HG03354 (cell line): ENCODE measurements at regions not wholly inside any gene's neighbourhood (a gene's known extent, or its start where the extent isn't known, plus 50 kb on each side); places are given as distances from the start of the nearest gene placed in this dataset.
"Not testable (repeated sequence)": the region's sequence is repeated elsewhere in the genome, so short reads cannot be mapped to it uniquely, and the experiment has no call there.

Source experiments
- ATAC-seq: cut with Tn5 transposase; IDR thresholded peaks from one replicate; pipeline ENCODE4 v1.9.1; 2021; ENCODE audit warnings: mild to moderate bottlenecking; ENCODE audit not compliant: unreplicated experiment, poor library complexity, severe bottlenecking

DNA sequence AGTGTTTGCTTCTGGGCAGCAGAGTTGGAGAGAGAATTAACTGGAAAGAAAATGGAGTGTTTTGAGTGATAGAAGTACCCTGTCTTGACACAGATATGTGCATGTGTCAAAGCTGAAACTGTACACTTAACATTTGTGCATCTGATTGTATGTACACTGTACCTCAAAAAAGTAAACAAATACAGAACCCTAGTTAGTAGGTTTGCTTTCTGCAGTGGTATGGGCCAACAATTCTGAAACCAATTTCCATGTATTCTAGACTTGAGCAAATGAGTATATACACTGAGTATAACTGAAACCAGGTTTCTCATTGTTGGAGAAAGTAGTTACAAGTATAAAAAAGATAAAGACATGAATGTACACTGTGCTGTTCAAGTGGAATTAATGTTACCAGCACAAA is 52.4 kb downstream of the ELAPOR2 start:
- no peak for ATAC-seq

DNA sequence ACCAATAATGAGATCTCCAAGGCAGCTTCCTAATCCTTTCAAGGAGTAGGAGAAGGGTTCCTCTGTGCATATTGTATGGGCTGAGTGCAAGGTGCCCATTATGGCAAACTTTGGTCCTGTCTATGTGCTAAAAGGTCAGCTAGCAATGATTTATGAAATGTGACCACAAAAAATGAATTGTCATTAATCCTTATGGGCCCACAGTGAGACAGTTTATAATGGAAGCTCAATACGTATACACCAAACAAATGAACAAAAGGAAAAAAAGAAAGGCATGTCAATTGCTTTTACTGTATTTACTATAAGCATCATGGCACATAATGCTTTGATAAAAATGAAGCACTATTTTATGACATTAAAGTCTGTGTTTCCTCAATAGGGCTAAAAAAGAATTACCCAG is 54.5 kb downstream of the ELAPOR2 start:
- no peak for ATAC-seq

DNA sequence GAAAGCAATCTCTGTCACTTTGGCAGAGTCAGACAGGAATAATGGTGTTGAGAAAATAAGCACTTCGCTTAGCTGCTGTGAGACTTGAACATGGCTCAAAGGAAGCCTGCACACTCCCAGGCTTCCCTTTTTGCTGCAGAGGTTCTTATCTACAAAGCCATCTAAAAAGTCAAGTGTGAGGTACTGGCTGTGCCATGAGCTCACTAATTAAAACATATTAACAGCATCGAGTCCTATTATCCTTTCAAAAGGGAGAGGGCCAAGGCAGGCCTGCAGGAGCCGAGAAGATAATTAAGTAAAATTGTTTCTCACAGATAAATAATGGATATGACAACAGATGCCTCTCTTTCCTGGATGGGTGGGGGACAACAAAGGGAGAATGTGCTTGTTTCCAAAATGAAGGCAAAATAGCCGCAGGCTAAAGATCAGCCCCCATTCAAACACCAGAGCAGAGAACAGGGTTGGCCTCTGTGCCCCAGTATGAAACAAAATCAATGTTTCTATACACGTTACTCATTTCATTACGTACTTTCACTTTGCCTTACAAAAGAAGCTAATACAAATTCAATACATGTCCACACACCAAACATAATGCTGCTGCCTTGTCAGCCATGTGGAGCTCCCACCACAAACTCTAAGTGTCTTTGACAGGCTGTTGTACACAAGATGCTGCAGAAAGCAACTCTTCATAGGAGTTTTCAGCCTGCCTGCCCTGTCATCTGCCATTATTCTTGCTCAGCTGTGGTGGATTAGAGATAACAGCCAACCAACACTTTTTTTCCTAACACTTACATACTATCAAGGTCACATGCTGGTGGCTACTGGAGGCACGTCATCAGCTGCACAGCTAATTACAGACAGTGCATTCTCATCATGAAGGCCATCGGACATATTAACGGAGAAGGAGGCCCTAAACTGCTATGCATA is 55.3 kb downstream of the ELAPOR2 start:
- ATAC-seq: peak; percentile 64

- no peak for ATAC-seq
Observed at GRCh38 chr7:87001214-87001613, 58.2 kb downstream of the ELAPOR2 start.

DNA sequence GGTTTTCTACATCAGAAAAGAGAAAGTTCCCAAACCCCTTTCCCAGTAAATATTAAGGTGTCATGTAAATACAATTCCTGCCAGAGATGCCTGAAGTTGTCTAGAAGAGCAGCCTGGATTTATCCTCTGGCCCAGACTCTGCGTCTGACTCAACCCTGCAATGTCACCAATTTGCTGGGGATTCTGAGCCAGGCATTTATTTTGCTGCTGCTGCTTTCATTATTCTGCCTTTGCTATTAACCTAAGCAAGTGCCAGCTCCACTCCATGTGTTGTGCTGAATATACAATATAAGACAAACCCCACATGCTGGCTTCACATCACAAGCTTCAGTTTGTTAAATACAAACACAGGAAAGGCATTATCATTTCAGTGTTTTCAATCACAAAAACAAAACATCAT is 59.1 kb downstream of the ELAPOR2 start:
- no peak for ATAC-seq

DNA sequence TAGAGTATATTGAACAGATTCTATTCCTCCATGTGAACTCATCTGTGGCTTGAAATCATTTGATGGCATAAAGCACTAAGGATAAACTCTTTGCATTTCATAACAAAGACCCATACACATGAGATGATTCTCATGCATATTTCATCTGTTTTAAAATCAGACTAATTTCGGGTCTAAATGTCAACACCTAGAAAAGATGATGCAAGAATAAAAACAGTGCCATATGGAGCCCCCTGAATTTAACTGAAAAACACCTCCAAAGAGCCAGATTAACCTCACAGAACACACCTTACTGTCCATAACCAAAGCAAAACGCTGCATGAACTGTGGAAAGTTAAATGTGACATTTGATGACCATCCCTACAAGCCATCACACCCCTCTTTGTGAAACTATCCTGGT is 59.7 kb downstream of the ELAPOR2 start:
- ATAC-seq: no peak

DNA sequence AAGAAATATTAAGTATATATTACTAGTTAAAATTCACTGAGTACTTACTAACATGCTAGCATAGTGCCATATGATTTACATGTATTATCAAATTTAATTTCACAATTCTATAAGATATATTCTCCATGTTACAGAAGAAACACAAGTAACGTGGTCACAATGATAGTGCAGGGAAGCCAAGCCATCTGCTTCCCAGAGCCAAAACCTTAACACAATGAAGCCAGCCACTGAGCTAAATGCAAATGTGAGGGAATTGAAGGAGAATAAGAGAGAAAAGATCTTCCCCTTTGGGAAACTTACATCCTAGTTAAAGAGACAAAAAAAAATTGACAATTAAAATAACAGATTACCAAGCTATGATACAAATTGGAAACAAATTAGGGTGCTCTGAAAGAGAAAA is 63.6 kb downstream of the ELAPOR2 start:
- no peak for ATAC-seq

- no peak for ATAC-seq
Observed at GRCh38 chr7:86995052-86995725, 64.3 kb downstream of the ELAPOR2 start.

- ATAC-seq: peak; percentile 49
Observed at GRCh38 chr7:86991771-86992191, 67.7 kb downstream of the ELAPOR2 start.

DNA sequence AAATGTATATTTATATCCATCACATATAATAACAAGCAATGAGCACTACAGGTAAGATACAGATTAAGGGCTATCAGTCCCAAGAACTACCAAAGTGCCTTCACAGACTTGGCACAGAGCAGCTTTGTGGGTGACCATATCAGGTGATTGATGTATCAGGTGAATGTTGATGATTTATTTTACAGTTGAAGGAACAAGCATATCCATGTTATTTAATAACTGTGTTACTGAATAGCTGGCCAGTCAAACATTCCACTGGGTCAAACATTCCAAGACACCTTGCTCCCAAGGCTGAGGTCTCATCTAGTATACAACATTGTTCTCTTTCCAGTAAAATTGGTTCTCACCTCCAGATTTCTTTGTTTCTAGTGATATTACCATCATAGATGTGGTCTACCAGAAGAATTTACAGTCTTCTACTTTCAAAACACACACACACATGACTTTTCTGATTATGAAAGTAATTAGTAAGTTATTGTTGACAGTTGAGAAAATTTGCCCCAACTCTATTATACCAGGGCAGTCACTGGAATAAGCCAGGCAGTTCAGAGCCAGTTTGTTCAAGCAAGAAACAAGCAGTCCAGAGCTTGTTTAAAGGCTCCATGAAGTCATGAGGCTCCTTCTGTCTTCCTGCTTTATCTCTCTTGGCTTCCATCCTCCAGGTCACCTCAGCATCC is 68.2 kb downstream of the ELAPOR2 start:
- ATAC-seq: peak; percentile 95

GRCh38 chr7:86989407-86989806 is 70.0 kb downstream of the ELAPOR2 start:
- no peak for ATAC-seq

DNA sequence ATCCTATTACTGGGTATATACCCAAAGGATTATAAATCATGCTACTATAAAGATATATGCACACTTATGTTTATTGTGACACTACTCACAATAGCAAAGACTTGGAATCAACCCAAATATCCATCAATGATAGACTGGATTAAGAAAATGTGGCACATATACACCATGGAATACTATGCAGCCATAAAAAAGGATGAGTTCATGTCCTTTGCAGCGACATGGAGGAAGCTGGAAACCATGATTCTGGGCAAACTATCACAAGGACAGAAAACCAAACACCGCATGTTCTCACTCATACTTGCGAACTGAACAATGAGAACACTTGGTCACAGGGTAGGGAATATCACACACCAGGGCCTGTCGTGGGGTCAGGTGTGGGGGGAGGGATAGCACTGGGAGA is 71.6 kb downstream of the ELAPOR2 start:
- ATAC-seq: not testable (repeated sequence)

- ATAC-seq: not testable (repeated sequence)
Observed at GRCh38 chr7:86987358-86987757, 72.1 kb downstream of the ELAPOR2 start.

DNA sequence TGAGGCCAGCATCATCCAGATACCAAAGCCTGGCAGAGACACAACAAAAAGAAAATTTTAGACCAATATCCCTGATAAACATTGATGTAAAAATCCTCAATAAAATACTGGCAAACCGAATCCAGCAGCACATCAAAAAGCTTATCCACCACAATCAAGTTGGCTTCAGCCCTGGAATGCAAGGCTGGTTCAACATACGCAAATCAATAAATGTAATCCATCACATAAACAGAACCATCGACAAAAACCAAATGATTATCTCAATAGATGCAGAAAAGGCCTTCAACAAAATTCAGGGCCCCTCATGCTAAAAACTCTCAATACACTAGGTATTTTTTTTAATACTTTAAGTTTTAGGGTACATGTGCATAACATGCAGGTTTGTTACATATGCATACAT is 74.1 kb downstream of the ELAPOR2 start:
- not testable (repeated sequence) for ATAC-seq

DNA sequence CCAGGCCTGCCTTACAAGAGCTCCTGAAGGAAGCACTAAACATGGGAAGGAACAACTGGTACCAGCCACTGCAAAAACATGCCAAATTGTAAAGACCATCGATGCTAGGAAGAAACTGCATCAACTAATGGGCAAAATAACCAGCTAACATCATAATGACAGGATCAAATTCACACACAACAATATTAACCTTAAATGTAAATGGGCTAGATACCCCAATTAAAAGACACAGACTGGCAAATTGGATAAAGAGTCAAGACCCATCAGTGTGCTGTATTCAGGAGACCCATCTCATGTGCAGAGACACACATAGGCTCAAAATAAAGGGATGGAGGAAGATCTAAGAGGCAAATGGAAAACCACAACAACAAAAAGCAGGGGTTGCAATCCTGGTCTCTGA is 75.8 kb downstream of the ELAPOR2 start:
- not testable (repeated sequence) for ATAC-seq

GRCh38 chr7:86981937-86982336 is 77.5 kb downstream of the ELAPOR2 start:
- not testable (repeated sequence) for ATAC-seq

DNA sequence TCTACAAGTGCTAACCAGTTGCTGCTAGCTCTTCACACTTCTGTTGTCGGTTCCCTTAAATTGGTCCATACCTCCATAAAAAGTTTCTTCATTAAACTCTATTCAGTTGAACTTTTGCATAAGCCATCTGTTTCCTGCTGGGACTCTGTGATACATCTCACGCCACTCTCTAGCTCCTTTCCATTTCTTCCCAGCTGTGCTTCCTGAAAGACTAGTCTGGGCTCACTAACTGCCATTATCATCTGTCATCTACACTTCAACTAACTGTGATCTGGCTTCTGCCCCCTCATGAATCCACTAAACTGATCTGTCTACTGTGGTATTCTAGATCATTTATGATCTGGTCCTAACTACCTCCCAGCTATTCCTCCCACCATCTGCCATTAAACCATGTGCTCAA is 78.3 kb downstream of the ELAPOR2 start:
- no peak for ATAC-seq

DNA sequence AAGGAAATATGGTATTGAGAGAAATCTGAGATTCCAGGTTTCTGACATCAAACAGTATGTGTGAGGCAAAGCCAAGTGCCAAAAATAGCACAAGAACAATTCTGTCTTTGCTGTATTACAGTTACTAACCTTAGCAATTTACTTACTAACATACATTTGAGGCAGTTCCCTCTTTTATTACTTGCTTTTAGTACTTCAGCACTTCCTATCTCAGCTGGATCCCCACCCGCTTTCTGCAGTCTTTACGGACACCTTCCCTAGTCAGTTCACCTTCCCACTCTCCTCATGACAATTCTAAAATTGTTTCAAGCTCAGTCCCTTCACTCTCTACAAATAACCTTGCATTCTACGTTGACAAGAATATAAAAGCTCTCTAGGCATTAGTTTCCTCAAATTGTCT is 79.2 kb downstream of the ELAPOR2 start:
- no peak for ATAC-seq

DNA sequence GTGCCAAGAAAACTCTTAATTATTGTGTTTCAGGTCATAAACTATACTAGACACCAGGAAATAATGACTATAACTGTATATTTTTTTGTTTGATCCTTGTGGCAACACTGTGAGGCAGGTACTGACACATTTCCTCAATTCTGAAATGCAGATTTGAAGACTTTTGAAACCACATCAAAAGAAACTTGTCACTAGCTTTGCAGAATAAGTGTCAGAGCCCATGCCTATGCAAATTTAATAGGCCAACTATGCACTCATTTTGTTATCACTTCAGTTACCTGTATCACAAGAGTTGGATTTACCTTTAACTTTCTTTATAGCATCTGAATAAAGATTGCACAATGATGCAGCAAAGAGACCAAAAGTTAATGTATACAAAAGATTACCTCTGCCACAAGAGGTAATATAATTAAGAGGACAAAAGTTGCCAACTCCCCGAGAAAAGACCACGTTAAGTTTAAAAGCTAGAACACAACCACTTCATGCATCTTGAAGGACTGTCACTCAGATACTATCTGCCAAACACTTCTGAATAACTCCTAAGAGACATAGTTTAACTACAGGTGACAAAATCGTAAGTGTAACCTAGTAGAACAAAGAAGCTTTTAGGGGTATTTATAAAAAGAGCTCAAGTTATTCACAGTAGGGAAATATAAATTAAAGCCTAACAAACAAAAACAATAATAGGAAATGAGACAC is 80.5 kb downstream of the ELAPOR2 start:
- peak; percentile 95 for ATAC-seq

GRCh38 chr7:86976958-86977357 is 82.5 kb downstream of the ELAPOR2 start:
- ATAC-seq: no peak
